KMS-11 (cell line): ENCODE measurements at regions not wholly inside any gene's neighbourhood (a gene's known extent, or its start where the extent isn't known, plus 50 kb on each side); places are given as distances from the start of the nearest gene placed in this dataset.

ENCODE experiments used
- H2AFZ ChIP-seq: fragments of 200-600 bp; sonication (generic); 2 replicates; pipeline ENCODE4 v1.6.1; 2016; ENCODE audit warnings: antibody characterized with exemption, mixed run types, low read depth
- H3K27ac ChIP-seq: fragments of 200-600 bp; sonication (generic); 2 replicates; pipeline ENCODE4 v1.6.1; 2016; ENCODE audit warnings: mild to moderate bottlenecking, mixed run types
- H3K27me3 ChIP-seq: fragments of 200-600 bp; sonication (generic); 2 replicates; pipeline ENCODE4 v1.6.1; 2017; ENCODE audit warnings: mild to moderate bottlenecking, low read depth, mixed run types, moderate library complexity; ENCODE audit not compliant: insufficient read depth
- H3K36me3 ChIP-seq: fragments of 200-600 bp; sonication (generic); 2 replicates; pipeline ENCODE4 v1.6.1; 2017; ENCODE audit warnings: mild to moderate bottlenecking, mixed run types; ENCODE audit not compliant: insufficient read depth
- H3K4me1 ChIP-seq: fragments of 200-600 bp; sonication (generic); 2 replicates; pipeline ENCODE4 v1.6.1; 2016; ENCODE audit warnings: mild to moderate bottlenecking, low read depth, mixed run types; ENCODE audit not compliant: poor library complexity, severe bottlenecking
- H3K4me2 ChIP-seq: fragments of 200-600 bp; sonication (generic); 2 replicates; pipeline ENCODE4 v1.7.0; 2016; ENCODE audit warnings: mild to moderate bottlenecking, mixed run types
- H3K4me3 ChIP-seq: fragments of 200-600 bp; sonication (generic); IDR thresholded peaks from 2 replicates; pipeline ENCODE4 v1.6.1; 2017; ENCODE audit warnings: low read depth, low read length, mixed read lengths; ENCODE audit not compliant: insufficient read depth
- H3K79me2 ChIP-seq: fragments of 200-600 bp; sonication (generic); 2 replicates; pipeline ENCODE4 v1.6.1; 2016; ENCODE audit warnings: low read depth, mixed run types; ENCODE audit not compliant: insufficient read depth
- H3K9ac ChIP-seq: fragments of 200-600 bp; sonication (generic); 2 replicates; pipeline ENCODE4 v1.6.1; 2016; ENCODE audit warnings: mild to moderate bottlenecking, mixed run types
- H4K20me1 ChIP-seq: fragments of 200-600 bp; sonication (generic); 2 replicates; pipeline ENCODE4 v1.6.1; 2016; ENCODE audit warnings: mild to moderate bottlenecking, mixed run types; ENCODE audit not compliant: insufficient read depth
- CTCF ChIP-seq: fragments of 200-600 bp; sonication (generic); conservative IDR thresholded peaks from 2 replicates; pipeline ENCODE4 v1.6.1; 2017; ENCODE audit warnings: low read depth, mild to moderate bottlenecking, antibody characterized with exemption, low read length, moderate library complexity, mixed read lengths

DNA sequence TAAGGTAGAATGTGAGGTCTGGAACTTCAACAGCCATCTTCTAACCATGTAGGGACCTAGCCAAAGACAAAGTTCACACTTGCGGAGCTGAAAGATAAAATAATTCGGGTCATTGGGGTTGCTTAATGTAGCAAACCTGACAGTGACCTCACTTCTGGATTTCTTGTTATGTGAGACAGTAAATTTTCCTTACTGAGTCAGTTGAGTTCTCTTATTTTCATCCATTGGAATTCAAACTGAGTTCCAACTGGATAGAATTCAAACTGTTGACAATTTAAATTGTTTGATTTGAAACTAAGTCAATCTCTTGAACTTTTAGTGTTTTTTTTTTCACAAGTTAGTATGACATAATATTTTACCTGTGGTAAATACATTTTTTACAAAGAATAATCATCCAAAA, 406.5 kb downstream of the ADAMTS20 start:
- Histone ChIP-seq H3K36me3 (no peaks in the 10 kb centered on the region), H4K20me1 (no peaks in the 10 kb centered on the region), H3K27me3 (no peaks in the 10 kb centered on the region), H3K79me2 (no peaks in the 10 kb centered on the region), H3K4me2 (no peak overlapping the region), H3K4me3 (no peak overlapping the region), H3K4me1 (peaks cover 3% of the 10 kb centered on the region), H3K27ac (no peak overlapping the region), H2AFZ (no peak overlapping the region), H3K9ac (no peak overlapping the region)
- no peak for TF ChIP-seq CTCF

DNA sequence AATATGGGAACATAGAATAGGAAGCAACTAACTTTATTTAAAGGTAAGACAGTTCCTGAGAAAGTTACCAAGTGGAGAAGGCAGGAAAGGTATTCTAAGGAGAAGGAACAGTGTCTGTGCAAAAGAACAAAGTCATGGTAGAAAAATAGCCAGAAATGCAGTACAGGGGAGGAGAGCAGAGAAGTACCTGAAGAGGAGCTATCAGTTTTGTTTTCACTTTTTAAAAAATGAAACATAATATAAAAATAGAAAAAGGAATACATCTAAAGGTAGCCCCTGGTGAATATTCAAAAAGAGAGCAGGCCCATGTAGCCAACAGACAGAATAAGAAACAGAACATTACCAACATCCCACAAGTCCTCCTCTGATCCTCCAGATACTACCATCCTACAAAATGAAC, 408.7 kb downstream of the ADAMTS20 start:
- H2AFZ ChIP-seq, result no peak overlapping the region
- H3K79me2 ChIP-seq, result no peaks in the 10 kb centered on the region
- H3K4me1 ChIP-seq, result peaks cover 3% of the 10 kb centered on the region
- no peaks in the 10 kb centered on the region; the same call in 1 of the 2 replicates for H4K20me1 ChIP-seq
- no peaks in the 10 kb centered on the region for H3K36me3 ChIP-seq
- no peak overlapping the region for H3K4me2 ChIP-seq
- no peak overlapping the region for H3K4me3 ChIP-seq
- no peak overlapping the region for H3K27ac ChIP-seq
- TF ChIP-seq CTCF, result no peak
- H3K27me3 ChIP-seq, result no peaks in the 10 kb centered on the region
- H3K9ac ChIP-seq, result no peak overlapping the region

DNA sequence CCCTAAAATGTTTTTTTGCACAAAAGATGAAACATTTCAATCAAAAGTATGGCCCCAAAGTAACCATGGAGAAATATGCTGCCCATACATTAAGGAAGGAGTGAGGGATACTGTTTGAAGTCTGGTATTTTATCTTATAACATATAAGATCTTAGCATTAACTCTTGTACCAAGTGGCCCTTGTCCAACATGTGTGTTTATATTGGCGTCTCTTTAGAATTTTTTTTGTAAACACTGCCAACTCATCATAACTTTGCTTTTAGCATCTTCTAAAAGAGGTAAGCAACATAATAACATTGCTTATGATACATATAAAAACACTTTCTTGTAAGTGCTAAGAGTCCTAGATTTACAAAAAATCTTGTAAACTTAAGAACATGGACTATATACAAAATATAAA, 419.7 kb downstream of the ADAMTS20 start:
- H4K20me1 ChIP-seq, result no peaks in the 10 kb centered on the region
- no peaks in the 10 kb centered on the region for H3K4me1 ChIP-seq
- no peak overlapping the region for H3K4me3 ChIP-seq
- no peak overlapping the region for H2AFZ ChIP-seq
- H3K4me2 ChIP-seq, result no peak overlapping the region
- H3K27me3 ChIP-seq, result no peaks in the 10 kb centered on the region
- H3K27ac ChIP-seq, result no peak overlapping the region
- H3K36me3 ChIP-seq, result no peaks in the 10 kb centered on the region
- no peaks in the 10 kb centered on the region for H3K79me2 ChIP-seq
- no peak overlapping the region for H3K9ac ChIP-seq
- no peak for TF ChIP-seq CTCF

DNA sequence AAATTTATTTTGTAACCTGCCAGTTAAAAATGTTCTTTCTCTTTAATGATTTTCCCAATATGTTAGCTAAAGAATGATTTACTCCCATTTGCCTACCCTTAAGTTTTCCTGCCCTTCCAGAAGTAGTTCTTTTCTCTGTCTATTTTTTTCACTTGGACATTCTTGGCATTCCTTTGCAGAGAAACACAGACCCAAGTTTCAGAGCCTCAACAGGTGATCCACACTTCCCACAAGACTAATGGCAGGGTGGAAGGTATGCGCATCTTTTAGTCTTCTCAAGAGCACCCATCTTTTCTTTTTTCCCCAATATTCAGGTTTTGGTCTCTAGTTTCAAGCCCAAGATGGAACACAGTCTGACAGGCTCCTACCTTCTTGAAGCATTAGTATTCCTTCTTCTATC, 420.7 kb downstream of the ADAMTS20 start:
- H3K4me2 ChIP-seq, result no peak overlapping the region
- H3K36me3 ChIP-seq, result no peaks in the 10 kb centered on the region
- TF ChIP-seq CTCF, result no peak
- H3K27ac ChIP-seq, result no peak overlapping the region
- no peak overlapping the region for H3K9ac ChIP-seq
- no peaks in the 10 kb centered on the region for H3K27me3 ChIP-seq
- no peaks in the 10 kb centered on the region for H4K20me1 ChIP-seq
- H3K4me1 ChIP-seq, result no peaks in the 10 kb centered on the region
- H3K79me2 ChIP-seq, result no peaks in the 10 kb centered on the region
- no peak overlapping the region for H3K4me3 ChIP-seq
- H2AFZ ChIP-seq, result no peak overlapping the region
